ENCODE measurements at regions not wholly inside any gene's neighbourhood (a gene's known extent, or its start where the extent isn't known, plus 50 kb on each side); places are given as distances from the start of the nearest gene placed in this dataset.

DNA sequence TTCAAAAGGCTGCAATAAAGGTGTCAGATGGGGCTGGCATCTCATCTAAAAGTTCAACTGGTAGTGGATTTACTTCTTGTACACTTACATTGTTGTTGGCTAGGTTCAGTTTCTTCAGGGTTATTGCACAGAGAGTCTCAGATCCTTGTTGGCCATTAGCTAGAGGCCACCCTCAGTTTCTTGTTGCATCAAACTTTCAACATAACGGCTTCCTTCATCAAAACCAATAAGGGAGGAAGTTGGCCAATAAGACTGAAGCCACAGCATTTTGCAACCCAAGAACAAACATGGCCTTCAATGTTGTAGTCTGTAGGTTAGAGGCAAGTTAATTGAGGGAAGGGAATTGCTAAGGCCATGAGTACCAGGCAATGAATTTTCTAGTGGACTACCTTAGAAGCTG, 218.0 kb downstream of the ZBBX start:
- no peak for TF ChIP-seq CTCF (conservative IDR thresholded peaks at IDR 0.05 in 1 of 2, IDR thresholded peaks at IDR 0.05 in 1 of 2; ENCODE audit: low read depth in 1 of 2, low read length in 2 of 2)
- no peak for TF ChIP-seq EZH2 (IDR thresholded peaks at IDR 0.05; ENCODE audit: low read length, missing control alignments)
